IMR-90 (cell line): ENCODE measurements at regions not wholly inside any gene's neighbourhood (a gene's known extent, or its start where the extent isn't known, plus 50 kb on each side); places are given as distances from the start of the nearest gene placed in this dataset.

Source experiments
- ATAC-seq: fragments of 200-7000 bp; cut with Tn5 transposase; 2 replicates; pipeline ENCODE4 v1.9.1; 2020; ENCODE audit warnings: low read depth, mild to moderate bottlenecking, moderate library complexity
- BruUV-seq: library from RNA; stranded (reverse); fragments of 400-500 nt; replicated peaks from 2 replicates; lab custom pipeline; 2021; lab: Mats Ljungman, UMichigan
- CTCF ChIA-PET: fragments of 300-600 bp; formaldehyde crosslinking; extraction: SDS; loops from one replicate; lab custom pipeline; 2021; ENCODE audit warnings: antibody characterized with exemption; lab: Yijun Ruan, JAX
- POLR2A ChIA-PET: fragments of 300-600 bp; sonication (Branson Sonifier 250); formaldehyde crosslinking; loops from one replicate; lab custom pipeline; 2022; ENCODE audit warnings: antibody characterized with exemption; ENCODE audit not compliant: unreplicated experiment; lab: Charles Lee
- DNase-seq: peaks from one replicate; pipeline ENCODE4 v3.0.0; 2013
- H2AFZ ChIP-seq: replicated peaks from 2 replicates; pipeline ENCODE3; 2013; ENCODE audit warnings: low read length, mild to moderate bottlenecking; ENCODE audit not compliant: poor library complexity
- H2AK5ac ChIP-seq: 2 replicates; pipeline ENCODE4 v1.6.1; 2013; ENCODE audit warnings: low read depth, low read length, inconsistent platforms
- H2AK9ac ChIP-seq: replicated peaks from 2 replicates; pipeline ENCODE3; 2013; ENCODE audit warnings: mild to moderate bottlenecking, low read depth, low read length, moderate library complexity; ENCODE audit not compliant: poor library complexity
- H2BK120ac ChIP-seq: 2 replicates; pipeline ENCODE4 v1.6.1; 2013; ENCODE audit warnings: low read depth, low read length, inconsistent platforms
- H2BK15ac ChIP-seq: 3 replicates; pipeline ENCODE4 v1.6.1; 2013; ENCODE audit warnings: low read depth, low read length, inconsistent platforms
- H2BK20ac ChIP-seq: 2 replicates; pipeline ENCODE4 v1.6.1; 2013; ENCODE audit warnings: low read depth, mild to moderate bottlenecking, inconsistent platforms, low read length, moderate library complexity
- H2BK5ac ChIP-seq: 2 replicates; pipeline ENCODE4 v1.6.1; 2013; ENCODE audit warnings: mild to moderate bottlenecking, low read depth, low read length, inconsistent platforms; ENCODE audit not compliant: poor library complexity, severe bottlenecking
- H3K14ac ChIP-seq: replicated peaks from 2 replicates; pipeline ENCODE4 v1.6.1; 2013; ENCODE audit warnings: low read depth, low read length, inconsistent platforms
- H3K18ac ChIP-seq: 2 replicates; pipeline ENCODE4 v1.6.1; 2013; ENCODE audit warnings: low read depth, low read length, control low read depth
- H3K23ac ChIP-seq: 2 replicates; pipeline ENCODE4 v1.6.1; 2013; ENCODE audit warnings: low read depth, low read length, inconsistent platforms
- H3K27ac ChIP-seq: 2 replicates; pipeline ENCODE4 v1.5.1; 2013; ENCODE audit warnings: mild to moderate bottlenecking, control low read depth, low read length; ENCODE audit not compliant: insufficient read depth
- H3K27me3 ChIP-seq: 2 replicates; pipeline ENCODE4 v1.6.1; 2013; ENCODE audit warnings: low read length; ENCODE audit not compliant: control insufficient read depth, insufficient read depth
- H3K36me3 ChIP-seq: 2 replicates; pipeline ENCODE4 v1.6.1; 2013; ENCODE audit warnings: low read length, mixed read lengths; ENCODE audit not compliant: control insufficient read depth, insufficient read depth
- H3K4ac ChIP-seq: 2 replicates; pipeline ENCODE4 v1.6.1; 2013; ENCODE audit warnings: low read depth, low read length, inconsistent platforms
- H3K4me1 ChIP-seq: 2 replicates; pipeline ENCODE4 v1.6.1; 2013; ENCODE audit warnings: low read length, mixed read lengths; ENCODE audit not compliant: control insufficient read depth, insufficient read depth
- H3K4me2 ChIP-seq: 2 replicates; pipeline ENCODE4 v1.6.1; 2013; ENCODE audit warnings: low read depth, mild to moderate bottlenecking, control low read depth, low read length, moderate library complexity
- H3K4me3 ChIP-seq: 2 replicates; pipeline ENCODE4 v1.5.1; 2013; ENCODE audit warnings: low read depth, mild to moderate bottlenecking, control low read depth, low read length, moderate library complexity; ENCODE audit not compliant: insufficient read depth
- H3K56ac ChIP-seq: 2 replicates; pipeline ENCODE4 v1.6.1; 2013; ENCODE audit warnings: low read length, inconsistent platforms; ENCODE audit not compliant: insufficient read depth; ENCODE audit errors: extremely low read depth
- H3K79me1 ChIP-seq, 2 experiments: 2 replicates each; pipeline ENCODE4 v1.6.1; 2013; ENCODE audit warnings: low read length in 2 of 2, inconsistent platforms in 1 of 2, low read depth in 1 of 2
- H3K9ac ChIP-seq: 2 replicates; pipeline ENCODE4 v1.6.1; 2013; ENCODE audit warnings: low read depth, low read length, control low read depth
- H3K9me1 ChIP-seq: 2 replicates; pipeline ENCODE4 v1.6.1; 2013; ENCODE audit warnings: low read length, inconsistent platforms; ENCODE audit not compliant: insufficient read depth
- H3K9me3 ChIP-seq: 2 replicates; pipeline ENCODE4 v1.6.1; 2013; ENCODE audit warnings: low read length; ENCODE audit not compliant: control insufficient read depth, insufficient read depth
- H4K20me1 ChIP-seq: 2 replicates; pipeline ENCODE4 v1.6.1; 2013; ENCODE audit warnings: low read length, inconsistent platforms; ENCODE audit not compliant: insufficient read depth
- H4K5ac ChIP-seq: 2 replicates; pipeline ENCODE4 v1.6.1; 2013; ENCODE audit warnings: mild to moderate bottlenecking, low read depth, low read length, control low read depth
- H4K8ac ChIP-seq, 2 experiments: 2 replicates each; pipeline ENCODE4 v1.6.1; 2013; ENCODE audit warnings: low read depth in 2 of 2, low read length in 2 of 2, control low read depth in 1 of 2, inconsistent platforms in 1 of 2
- H4K91ac ChIP-seq: 2 replicates; pipeline ENCODE4 v1.6.1; 2013; ENCODE audit warnings: low read depth, low read length, inconsistent platforms; ENCODE audit not compliant: insufficient read depth
- ELK1 ChIP-seq: fragments of 150-350 bp; IDR thresholded peaks from 2 replicates; pipeline ENCODE4 v1.6.1; 2016; ENCODE audit warnings: low read depth, mild to moderate bottlenecking, low read length, moderate library complexity, borderline replicate concordance
- RAD21 ChIP-seq: IDR thresholded peaks from 2 replicates; pipeline ENCODE4 v1.6.1; 2012; ENCODE audit warnings: low read length, improper control_type of control experiment
- RCOR1 ChIP-seq: IDR thresholded peaks from 2 replicates; pipeline ENCODE4 v1.6.1; 2012; ENCODE audit warnings: mild to moderate bottlenecking, low read length, improper control_type of control experiment; ENCODE audit not compliant: insufficient replicate concordance
- WGBS, 2 experiments: methylation state at CpG; one replicate each; pipeline versions ENCODE4 v1.1.5 to v1.1.7; 2013; ENCODE audit warnings: missing lambda C conversion rate in 2 of 2; ENCODE audit not compliant: insufficient read length in 1 of 2; ENCODE audit errors: extremely low coverage in 2 of 2; 5-methylcytosine and 5-hydroxymethylcytosine counted together
- dilution Hi-C: fragments of 300-500 bp; cut with HindIII; formaldehyde crosslinking; loops from one replicate; pipeline ENCODE4 v1.14.3; 2018; ENCODE audit warnings: low sequenced_read_pairs; ENCODE audit not compliant: unreplicated experiment
- in situ Hi-C: fragments of 300-500 bp; cut with MboI; formaldehyde crosslinking; loops from 3 replicates; pipeline ENCODE4 v1.14.3; 2019; ENCODE audit warnings: low sequenced_read_pairs, inconsistent platforms, mixed read lengths
- intact Hi-C: fragments of 100-400 bp; cut with micrococcal nuclease; formaldehyde crosslinking; loops from 2 replicates; pipeline ENCODE4 v1.10.0; 2022

GRCh38 chr1:175865041-175865766 lies 121.8 kb upstream of the TNR start:
- H3K9me1 ChIP-seq: no peaks in the 10 kb centered on the region
- no peaks in the 10 kb centered on the region for H3K79me1 ChIP-seq
- no peak overlapping the region for H3K27ac ChIP-seq
- H3K4ac ChIP-seq: no peak overlapping the region
- ChIA-PET CTCF (no interaction called here), POLR2A (no interaction called here)
- no peak overlapping the region for H2BK5ac ChIP-seq
- no peak overlapping the region for H4K91ac ChIP-seq
- TF ChIP-seq ELK1: no peak
- no peak for TF ChIP-seq RAD21
- TF ChIP-seq RCOR1: no peak
- no peaks in the 10 kb centered on the region for H3K36me3 ChIP-seq
- no CpG with 5 or more reads among the region's 6 CpGs for WGBS, 2 experiments
- no peak overlapping the region for H3K9ac ChIP-seq
- no peak overlapping the region for H2BK120ac ChIP-seq
- H2AFZ ChIP-seq: no peak overlapping the region
- H3K4me3 ChIP-seq: no peak overlapping the region
- peak; percentile 24; the same call in 1 of the 2 replicates for ATAC-seq
- dilution Hi-C loops: no loop called here
- H3K9me3 ChIP-seq: no peaks in the 10 kb centered on the region
- H3K23ac ChIP-seq: no peak overlapping the region
- no peak overlapping the region for H4K5ac ChIP-seq
- in situ Hi-C loops: no loop called here
- H3K27me3 ChIP-seq: peaks cover 4% of the 10 kb centered on the region; the same call in 1 of the 2 replicates
- DNase-seq: no peak
- no TSS peak for BruUV-seq
- no peak overlapping the region for H2AK5ac ChIP-seq
- H2BK20ac ChIP-seq: no peak overlapping the region
- no peak overlapping the region for H3K56ac ChIP-seq
- H2AK9ac ChIP-seq: no peak overlapping the region
- no peak overlapping the region for H4K8ac ChIP-seq
- H3K4me1 ChIP-seq: no peaks in the 10 kb centered on the region
- no peak overlapping the region for H3K14ac ChIP-seq
- H3K18ac ChIP-seq: no peak overlapping the region
- no peak overlapping the region for H3K4me2 ChIP-seq
- intact Hi-C loops: no loop called here
- no peak overlapping the region for H2BK15ac ChIP-seq
- H4K20me1 ChIP-seq: no peaks in the 10 kb centered on the region
